Hippocampal formation (tissue), 2 donors: ENCODE measurements at regions not wholly inside any gene's neighbourhood (a gene's known extent, or its start where the extent isn't known, plus 50 kb on each side); places are given as distances from the start of the nearest gene placed in this dataset.

Experiments used
- DNase-seq, 2 donors: peaks; one replicate each; lab custom pipeline; 2025; lab: John Stamatoyannopoulos, UW

DNA sequence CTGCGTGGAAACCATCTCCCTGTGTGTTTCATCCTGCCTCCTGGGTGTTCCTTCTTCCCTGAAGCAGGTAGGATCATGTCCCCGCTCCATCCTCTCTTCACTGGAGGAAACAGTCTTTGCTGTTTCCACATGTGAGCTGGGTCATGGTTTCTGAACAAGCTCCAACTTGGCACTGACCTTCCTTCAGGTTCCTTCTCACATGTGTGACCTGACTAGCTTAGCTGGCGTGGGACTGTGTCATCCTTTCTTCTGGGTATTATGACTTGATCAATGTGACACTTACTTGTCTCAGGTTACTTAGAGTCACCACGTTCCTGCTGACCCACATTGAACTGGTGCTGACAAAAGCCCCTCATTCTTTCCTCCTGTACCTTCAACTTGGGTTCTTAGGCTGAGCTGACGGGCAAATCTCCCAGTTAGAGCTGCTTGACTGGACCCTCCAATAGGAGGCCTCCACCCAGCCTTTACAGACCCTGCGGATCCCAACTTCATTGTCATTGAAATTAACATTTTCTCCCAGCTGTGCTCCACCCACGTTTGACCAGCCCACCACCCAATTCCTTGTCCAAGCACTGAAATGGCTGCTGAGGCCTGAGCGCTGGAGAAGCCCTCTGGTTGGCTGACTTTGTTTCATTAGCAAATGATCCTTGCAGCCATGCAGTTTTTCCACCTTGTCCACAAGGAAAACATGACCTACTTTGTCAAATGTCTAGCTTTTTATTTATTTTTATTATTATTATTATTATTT is 128.1 kb downstream of the DDX1 start:
- no peak for DNase-seq

DNA sequence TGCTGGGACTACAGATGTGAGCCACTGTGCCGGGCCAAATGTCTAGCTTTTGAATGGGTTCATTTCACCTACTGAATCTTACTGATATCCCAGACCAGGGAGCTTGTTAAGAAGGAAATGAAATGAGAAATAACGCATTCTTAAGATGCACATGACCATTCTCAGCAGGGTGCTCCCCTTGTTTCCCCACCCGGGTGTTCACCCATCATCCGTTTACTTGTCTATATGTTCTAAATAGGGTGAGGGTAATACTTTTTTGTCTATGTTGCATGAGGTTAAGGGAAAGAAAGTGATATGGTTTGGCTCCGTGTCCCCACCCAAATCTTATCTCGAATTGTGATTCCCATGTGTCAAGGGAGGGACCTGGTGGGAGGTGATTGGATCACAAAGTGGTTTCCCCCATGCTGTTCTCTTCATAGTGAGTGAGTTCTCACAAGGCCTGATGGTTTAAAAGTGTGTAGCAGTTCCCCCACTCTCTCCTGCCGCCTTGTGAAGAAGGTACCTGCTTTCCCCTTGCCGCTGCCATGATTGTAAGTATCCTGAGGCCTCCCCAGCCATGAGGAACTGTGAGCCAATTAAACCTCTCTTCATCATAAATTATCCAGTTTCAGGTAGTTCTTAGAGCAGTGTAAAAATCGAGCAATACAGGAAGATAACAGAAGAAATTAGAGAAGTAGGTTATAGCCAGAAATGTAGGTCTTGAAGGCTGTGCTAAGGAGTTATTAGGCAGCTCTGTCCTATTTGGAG is 129.1 kb downstream of the DDX1 start:
- no peak for DNase-seq

DNA sequence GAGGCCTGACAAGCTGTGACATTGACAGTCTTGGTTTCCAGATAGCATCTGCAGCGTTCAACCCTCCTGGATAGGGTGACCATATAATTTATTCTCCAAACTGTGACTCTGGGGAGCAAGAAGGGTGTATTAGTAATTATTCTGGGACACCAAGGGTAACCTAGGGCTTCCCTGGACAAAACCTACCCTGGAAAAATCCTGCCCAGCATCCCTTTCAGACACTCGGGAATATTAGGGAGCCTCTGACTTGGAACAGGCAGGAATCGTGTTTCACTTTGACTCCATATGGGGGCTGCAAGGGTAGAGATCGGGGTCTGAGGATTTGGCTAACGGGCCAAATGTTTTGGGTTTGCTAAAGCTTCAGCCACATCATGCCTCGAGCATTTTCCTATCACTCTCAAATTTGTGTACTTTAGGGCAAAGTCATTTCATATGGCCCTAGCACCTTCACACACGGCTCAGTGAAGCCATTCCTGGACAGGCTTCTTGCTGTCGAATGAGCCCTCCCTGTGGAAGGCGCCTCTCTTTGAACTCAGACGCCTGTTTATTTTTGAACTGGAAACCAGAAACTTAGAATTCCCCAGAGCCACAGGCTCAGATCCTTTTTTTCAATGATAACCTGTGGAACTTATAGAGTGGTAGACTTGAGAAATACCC is 129.9 kb downstream of the DDX1 start:
- no peak for DNase-seq

DNA sequence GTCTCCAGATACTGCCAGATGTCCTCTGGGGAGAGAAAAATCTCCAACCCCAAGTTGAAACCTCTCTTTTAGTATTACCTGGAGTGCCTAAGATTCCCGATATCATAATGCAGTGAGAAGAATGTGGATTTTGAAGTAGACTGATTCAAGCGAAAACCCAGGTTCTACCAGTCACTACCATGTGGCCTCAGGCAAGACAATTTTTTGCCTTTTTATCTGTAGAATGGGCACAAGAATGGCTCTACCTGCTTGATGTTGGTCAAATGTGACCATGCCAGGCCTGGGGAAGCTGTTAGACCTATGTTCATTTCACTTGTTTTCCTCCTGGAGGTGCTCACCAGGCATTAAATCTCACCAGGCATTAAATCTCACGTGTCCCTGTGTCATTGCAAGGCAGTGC is 131.3 kb downstream of the DDX1 start:
- no peak for DNase-seq

DNA sequence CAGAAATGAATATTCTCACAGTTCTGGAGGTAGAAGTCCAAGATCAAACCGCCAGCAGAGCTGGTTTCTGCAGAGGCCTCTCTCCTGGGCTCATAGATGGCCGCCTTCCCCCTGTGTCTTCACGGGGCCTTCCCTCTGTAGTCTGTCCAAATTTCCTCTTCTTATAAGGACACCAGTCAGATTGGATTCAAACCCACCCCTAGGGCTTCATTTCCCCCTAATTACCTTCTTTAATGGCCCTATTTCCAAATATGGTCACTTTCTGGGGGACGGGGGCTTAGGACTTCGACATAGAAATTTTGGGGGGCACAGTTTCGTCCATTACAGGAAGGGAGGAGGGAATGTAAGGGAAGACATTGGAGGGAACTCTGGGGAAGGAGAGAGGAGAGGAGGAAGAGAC is 132.6 kb downstream of the DDX1 start:
- no peak for DNase-seq

DNA sequence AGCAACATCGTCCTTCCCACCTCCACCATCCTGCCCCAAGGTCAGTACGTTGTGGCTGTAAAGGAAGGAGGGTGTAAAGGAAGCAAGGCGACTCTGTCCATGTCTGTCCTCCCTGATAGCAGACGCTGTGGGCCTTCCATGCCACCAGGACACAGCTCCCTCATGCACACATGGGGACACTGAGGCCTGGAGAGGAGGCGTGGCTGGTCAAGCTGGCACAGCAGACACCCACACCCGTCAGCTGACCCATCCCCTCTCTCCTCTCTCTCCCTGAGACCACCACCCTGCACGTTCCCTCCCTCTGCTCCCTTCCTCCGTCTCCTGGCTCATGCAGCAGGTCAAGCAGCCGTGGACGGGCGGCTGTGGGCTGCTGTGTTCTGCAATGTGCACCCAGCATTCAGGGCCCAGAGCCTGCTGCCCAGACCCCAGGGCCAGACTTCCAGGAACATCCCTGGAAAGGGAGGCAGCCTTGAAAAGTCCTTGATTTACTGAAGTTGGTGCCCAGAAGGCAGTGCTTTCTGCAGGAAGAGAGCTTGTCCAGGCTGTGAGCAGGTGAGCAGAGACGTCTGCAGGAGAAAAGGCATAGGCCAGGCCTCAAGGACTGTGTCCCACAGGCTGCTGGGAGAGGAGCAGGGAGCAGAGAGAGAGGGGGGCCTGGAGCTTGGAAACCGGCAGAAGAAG is 133.6 kb downstream of the DDX1 start:
- DNase-seq = no peak

DNA sequence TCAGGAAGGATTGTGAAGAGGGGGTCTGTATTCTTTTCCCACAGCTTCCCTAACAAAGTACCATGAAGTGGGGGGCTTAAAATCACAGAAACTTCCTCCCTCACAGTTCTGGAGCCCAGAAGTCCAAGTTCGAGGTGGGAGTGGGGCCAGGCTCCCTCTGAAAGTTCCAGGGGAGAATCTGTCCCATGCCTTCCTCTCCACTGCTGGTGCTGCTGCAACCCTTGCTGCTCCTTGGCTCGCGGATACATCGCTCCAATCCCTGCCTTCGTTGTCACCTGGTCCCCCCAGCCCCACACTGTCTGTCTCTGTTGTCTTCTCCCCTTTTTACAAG is 134.1 kb downstream of the DDX1 start:
- DNase-seq = no peak

DNA sequence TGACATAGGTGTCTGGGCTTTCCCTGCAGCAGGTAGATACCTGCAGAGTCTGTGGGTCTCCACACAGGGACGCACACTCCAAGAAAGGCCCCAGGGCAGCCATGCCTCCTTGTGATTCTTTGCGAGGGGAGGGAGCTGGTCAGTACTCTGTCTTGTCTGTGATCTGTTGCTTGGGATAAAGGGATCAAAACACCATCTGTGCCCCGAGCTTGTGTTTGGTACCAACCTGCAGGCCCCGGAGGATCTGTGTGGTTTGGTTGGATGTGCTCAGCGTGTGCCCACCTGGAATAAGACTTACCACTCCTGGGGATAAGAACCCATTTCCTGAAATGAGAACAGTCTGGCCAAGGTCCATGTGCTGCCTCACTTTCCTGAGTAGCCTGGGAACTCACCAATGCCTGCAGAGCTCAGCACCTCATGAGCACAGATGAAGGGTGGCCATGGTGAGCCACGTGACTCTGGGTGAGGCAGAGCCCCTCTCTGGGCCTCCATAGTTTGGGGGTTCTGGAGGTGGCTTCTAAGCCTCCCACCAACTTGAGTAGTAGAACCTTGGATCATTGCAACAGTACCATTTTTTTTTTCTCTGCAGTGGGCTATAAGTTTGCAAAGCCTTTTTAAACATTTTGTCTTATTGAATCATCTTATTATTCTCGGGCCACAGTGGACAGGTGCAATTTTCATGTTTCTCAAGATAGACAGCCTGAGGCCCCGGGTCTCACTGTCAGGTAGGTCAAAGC is 134.8 kb downstream of the DDX1 start:
- DNase-seq = no peak

DNA sequence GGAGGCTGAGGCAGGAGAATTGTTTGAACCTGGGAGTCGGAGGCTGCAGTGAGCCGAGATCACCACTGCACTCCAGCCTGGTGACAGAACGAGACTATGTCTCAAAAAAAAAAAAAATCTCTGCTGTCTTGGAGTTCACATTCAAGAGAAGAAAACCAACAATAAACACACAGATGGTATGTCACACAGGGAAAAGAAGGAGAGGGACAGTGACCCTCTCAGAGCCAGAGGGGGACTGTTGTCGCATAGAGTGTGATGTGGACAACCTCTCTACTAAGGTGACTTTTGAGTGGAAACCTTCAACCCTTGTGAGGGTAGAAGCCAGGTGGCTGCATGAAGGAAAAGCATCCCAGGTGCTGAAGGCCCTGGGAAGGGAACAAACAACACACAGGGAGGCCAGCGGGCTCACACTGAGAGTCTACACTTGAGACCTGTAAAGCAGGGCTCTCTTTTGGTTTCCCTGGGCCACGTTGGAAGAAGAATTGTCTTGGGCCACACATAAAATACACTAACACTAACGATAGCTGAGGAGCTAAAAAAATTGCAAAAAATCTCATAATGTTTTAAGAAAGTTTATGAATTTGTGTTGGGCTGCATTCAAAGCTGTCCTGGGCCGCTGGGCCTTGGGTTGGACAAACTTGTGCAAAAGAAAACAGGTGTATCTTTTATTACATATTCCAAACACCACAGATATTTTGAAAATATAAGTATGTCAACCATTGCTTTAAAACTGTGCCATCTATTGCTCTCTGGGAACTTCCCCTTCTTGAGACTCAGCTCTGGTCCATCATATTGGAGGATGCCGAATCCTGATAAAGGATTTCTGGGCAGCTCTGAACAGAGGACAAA is 136.0 kb downstream of the DDX1 start:
- no peak for DNase-seq

DNA sequence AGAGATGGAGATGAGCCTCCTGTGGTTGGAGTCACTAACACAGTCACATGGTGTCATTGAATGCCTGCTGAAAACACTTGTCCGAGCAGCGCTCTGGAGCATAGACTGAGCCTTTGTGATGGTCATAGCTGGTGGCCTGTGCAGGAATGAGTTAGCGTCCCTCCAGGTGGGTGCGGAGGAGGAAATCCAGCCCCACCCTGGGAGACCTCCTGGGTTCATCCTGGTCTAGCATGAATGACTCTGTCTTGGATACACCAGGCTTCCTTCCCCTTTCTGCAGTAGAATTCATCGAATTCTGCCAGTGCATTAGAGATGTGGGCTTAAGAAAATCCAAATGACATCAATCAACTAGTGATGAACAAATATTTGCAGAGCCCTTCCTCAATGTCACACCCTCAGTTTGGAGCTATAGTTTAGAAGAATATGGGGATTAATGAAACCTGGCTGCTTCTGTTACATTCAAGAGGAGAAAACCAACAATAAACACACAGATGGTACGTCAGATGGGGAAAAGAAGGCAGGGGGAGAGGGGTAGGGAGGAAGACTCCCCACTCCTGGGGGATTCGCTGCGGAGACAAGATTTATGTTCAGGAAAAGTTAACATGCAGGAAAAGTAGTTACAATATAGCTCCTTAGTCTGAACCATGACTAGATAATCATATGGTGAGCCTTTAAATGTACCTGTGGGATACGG is 136.7 kb downstream of the DDX1 start:
- DNase-seq = peak; percentile 63 to 68

DNA sequence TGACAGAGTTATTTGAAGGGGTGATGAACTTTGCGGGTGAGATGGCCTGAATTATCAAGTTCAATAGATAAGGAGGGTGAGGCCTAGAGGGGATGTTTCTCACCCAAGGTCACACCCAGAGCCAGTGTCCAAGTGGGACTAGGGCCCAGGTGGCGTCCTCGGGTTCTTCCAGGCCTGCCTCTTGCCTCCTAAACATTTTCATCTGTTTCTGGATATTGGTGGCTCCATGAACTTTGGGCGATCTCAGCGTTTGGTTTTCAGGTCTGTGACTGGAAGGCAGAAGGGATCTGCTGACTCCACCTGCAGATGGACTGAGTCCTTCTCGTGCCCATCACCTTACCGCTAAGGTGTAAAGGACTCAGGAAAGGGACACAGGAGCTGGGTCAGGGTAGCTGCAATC is 137.3 kb downstream of the DDX1 start:
- no peak for DNase-seq

DNA sequence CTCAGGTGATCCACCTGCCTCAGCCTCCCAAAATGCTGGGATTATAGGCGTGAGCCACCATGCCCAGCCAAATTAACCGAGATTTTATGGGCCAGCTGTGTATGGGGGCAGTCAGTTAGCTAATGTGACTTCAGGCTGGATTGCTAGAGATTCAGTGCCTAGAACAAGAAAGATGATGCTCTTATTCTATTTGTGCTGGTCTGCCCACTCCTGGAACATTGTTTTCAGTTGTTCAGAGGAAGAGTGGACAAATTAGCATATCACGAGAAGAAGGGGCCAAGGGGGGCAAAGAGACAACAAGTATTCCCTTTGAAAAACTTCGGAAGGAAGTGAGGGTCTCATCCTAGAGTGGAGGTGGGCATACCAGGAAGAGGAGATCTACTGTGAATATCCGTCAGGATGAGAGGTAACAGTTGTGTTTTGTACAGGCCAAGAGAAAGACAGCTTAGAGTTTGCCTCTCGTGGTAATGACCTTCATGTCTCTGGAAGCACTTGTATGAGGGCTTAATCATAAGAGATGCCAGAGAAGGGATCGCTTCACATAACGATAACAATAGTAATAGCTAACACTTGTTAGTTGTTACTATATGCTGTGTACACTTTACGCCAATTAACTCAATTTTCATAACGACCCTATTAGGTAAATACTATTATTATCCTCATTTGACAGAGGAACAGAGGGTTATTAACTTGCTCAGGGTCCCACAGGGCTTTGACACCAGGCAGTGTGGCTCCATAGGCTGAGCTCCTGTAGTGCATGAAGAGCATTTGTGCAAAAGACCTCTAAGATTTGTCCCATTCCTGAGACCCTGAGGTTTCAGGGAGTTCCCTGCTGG is 138.3 kb downstream of the DDX1 start:
- DNase-seq = no peak

DNA sequence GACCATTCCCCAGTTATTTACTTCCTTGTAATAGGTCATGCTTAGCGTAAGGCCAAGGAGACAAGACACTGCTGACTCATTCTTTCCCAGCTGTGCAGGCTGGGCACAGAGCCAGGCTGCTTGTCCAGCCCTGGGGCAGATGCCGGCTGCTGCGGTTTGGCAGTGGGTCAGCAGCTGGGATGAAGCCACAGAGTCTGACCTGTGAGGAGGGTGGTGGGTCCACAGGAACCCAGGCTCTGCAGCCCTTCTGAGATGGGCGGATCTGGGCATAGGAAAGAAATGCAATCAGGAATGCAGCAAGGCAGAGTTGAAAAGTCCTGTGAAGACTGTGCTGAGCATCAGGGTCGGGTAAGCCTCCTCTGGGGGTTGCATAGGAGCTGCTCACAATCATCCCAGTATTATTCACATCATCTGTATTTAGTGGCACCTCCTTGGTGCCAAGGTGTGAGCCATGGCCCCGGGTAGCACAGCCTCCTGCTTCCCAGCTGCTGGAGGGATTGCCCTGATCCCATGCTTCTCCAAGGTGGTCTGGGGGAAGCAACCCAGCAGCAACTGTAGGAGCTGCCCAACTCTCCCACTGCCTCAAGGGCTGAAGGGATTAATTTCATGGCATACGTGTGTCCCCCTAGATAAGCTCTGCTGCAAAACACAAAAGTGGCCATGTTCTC is 139.0 kb downstream of the DDX1 start:
- DNase-seq = peak; percentile 80 to 87

DNA sequence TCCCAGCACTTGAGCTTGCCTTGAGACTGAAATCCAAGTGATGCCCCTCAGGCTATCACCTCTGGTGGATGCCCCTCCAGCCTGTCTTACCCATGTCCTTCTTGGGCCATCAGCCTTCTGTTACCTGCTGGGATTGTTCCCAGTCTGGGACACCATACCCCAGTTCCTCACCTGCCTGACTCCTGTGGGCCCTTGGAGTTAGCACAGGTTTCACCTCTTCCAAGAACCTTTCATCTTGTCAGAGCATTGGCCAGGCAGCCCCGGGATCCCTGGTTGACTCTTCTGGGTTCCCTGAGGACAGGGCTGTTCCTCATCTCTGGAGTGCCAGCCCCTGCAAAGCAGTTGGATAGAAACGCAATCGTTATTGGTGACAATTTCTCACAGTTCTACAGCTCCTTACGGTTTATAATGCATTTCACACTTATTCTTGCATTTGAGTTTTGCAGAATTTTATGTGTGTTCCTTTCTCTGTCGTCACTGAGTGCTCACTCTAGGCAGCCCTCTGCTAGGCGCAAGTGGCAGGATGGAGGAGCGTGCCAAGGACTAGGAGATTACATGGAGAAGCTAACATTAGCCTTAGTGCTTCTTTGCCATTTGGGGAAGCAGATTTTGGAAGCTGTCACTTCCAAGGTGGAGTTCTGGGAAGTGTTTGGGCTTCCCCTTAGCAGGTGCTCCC is 139.7 kb downstream of the DDX1 start:
- no peak for DNase-seq

DNA sequence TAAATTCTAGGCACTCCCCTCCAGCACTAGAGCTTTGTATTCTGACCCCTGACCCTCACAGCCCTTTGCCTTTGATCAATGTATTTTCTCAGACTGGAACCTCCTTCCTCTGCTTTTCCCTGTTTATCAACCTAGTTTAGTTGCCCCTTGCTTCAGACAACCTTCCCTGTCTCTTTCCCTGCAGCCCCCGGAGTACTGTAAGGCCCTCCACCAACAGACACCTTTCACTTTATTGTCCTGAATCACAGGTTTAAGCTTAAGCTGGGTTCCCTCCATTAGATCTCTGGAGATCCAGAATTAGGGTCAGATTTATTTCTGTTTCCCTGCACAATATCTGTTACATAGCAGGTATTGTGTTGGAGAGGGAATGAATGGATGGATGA is 140.2 kb downstream of the DDX1 start:
- no peak for DNase-seq

DNA sequence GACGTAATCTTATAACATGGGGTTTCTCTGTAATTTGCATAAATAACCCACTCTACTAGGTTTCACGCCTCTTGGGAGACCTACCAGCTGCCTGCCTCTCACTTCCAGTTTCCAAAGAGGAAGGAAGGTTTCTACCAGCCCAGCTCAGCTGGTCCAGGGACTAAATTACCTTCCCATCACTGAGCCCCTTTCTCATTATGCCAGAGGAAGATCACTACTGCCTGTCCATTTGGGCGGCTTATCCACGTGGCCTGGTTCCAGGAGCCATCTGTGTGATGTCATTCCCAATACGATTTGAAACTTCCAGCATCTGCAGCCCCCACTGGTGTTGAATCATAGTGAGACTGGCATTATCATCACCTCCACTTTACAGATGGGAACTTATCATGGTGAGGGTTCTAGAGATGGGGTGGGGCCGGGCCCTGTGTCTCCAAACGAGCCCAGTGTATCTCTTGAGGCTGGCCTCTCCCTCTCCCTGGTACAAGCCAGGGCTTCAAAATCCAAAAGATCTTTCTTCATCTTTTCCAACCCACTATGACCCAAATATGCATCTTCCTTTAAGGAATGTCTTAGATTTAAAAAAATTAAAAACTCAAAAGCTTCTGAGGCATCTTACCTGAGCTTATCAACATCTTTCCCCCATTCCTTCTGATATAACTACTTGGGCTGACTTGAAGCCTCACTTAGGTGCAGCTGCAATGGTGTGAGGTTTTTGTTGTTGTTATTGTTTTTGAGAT is 140.8 kb downstream of the DDX1 start:
- DNase-seq = no peak

DNA sequence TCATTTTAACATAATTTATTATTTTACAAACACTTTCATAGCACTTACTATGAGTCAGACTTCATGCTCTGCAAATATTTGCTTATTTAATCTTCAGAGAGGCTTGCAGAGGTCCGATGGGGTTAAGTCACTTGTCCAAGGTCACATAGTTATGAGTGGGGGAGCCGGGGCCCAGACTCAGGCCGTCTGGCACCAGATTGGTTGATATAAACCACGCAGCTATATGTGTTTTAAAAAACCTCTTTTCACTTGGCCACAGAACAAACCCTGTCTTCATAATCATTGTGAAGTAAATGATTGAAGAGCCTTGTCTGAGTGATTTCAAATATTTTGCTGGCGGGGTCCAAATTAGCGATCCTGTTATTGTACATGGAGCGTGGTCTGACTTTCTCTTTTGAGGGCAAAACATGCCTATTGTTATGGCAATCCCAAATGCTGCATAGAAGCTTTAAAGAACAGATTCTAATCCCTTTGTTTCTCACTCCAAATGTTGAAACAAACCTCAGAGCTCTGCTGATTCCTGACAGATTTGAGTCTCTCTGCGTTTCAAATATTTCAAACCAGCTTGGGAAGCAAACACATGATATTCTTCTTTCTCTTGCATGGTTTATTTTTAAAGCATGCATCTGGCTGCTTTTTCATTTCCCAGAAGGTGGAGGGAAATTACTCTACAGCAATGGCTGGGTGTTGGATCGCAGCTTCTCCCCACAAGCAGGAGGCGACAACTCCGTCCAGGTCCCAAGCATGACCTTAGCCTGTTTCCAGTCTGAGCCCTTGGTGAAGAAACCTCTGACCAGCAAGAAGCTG is 142.4 kb downstream of the DDX1 start:
- peak; percentile 3 to 47 for DNase-seq
